Thymus (tissue), 11 donors: ENCODE measurements at regions not wholly inside any gene's neighbourhood (a gene's known extent, or its start where the extent isn't known, plus 50 kb on each side); places are given as distances from the start of the nearest gene placed in this dataset.

ENCODE experiments used
- DNase-seq, 9 donors: peaks; one replicate each; pipeline ENCODE4 v3.0.0-alpha.2; 2013; ENCODE audit warnings: low spot score in 9 of 9, low read depth in 6 of 9, missing footprints in 1 of 9
- H3K27ac ChIP-seq, 2 donors: one replicate each; pipeline ENCODE4 v1.5.1; 2013; ENCODE audit warnings: control low read depth in 1 of 2, low read depth in 1 of 2, low read length in 1 of 2, mild to moderate bottlenecking in 1 of 2, moderate library complexity in 1 of 2
- H3K27me3 ChIP-seq, 2 donors: one replicate each; pipeline ENCODE4 v1.5.1; 2013; ENCODE audit warnings: low read length in 1 of 2; ENCODE audit not compliant: control insufficient read depth in 2 of 2, insufficient read depth in 1 of 2
- H3K36me3 ChIP-seq, 2 donors: one replicate each; pipeline ENCODE4 v1.5.1; 2013; ENCODE audit warnings: low read length in 1 of 2, mild to moderate bottlenecking in 1 of 2, moderate library complexity in 1 of 2; ENCODE audit not compliant: control insufficient read depth in 2 of 2, insufficient read depth in 2 of 2
- H3K4me1 ChIP-seq, 2 donors: one replicate each; pipeline ENCODE4 v1.5.1; 2013; ENCODE audit warnings: low read length in 2 of 2; ENCODE audit not compliant: control insufficient read depth in 2 of 2, insufficient read depth in 2 of 2
- H3K4me3 ChIP-seq, 2 donors: one replicate each; pipeline ENCODE4 v1.5.1; 2013; ENCODE audit warnings: low read length in 2 of 2, control low read depth in 1 of 2, mild to moderate bottlenecking in 1 of 2
- H3K9me3 ChIP-seq, 2 donors: one replicate each; pipeline ENCODE4 v1.5.1; 2013; ENCODE audit warnings: low read length in 1 of 2, mild to moderate bottlenecking in 1 of 2; ENCODE audit not compliant: control insufficient read depth in 2 of 2, insufficient read depth in 1 of 2
- WGBS: extraction: QIAGEN DNeasy Blood & Tissue Kit; methylation state at CpG from one replicate; pipeline ENCODE4 v1.1.7; 2013; 5-methylcytosine and 5-hydroxymethylcytosine counted together
- donor health status: healthy.

DNA sequence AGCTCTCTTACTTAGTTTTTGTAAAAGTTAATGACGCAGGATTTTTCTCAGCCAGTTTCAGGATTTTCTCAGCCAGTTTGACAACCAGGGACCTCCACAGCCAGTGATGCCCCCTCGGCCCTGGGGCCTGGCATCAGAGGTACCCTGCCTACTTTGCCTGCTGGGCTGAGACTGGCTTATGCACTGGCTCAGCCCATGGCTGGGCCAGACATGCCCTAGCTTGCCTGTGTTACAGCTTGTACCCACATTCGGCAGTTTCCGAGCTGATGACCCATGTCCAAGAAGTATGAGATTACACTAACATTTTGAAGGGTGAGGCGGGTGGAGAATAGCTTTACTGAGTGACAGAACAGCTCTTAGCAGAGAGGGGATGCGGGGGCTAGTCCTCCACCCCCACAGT lies 406.1 kb upstream of the HSF2 start:
- no peaks in the 10 kb centered on the region for H3K36me3 ChIP-seq
- no peak overlapping the region for H3K27ac ChIP-seq
- H3K4me3 ChIP-seq, result no peak overlapping the region
- H3K4me1 ChIP-seq, result no peaks in the 10 kb centered on the region
- peaks cover 0 to 6% of the 10 kb centered on the region in 2 donors for H3K9me3 ChIP-seq
- no peaks in the 10 kb centered on the region for H3K27me3 ChIP-seq
- DNase-seq, result no peak
- 86% methylated on average over 6 of the region's 6 CpGs for WGBS

GRCh38 chr6:121994919-121995318 lies 404.5 kb upstream of the HSF2 start:
- no peaks in the 10 kb centered on the region for H3K4me1 ChIP-seq
- H3K36me3 ChIP-seq, result no peaks in the 10 kb centered on the region
- no peak for DNase-seq
- no peak overlapping the region for H3K27ac ChIP-seq
- H3K4me3 ChIP-seq, result no peak overlapping the region
- H3K27me3 ChIP-seq, result no peaks in the 10 kb centered on the region
- 47% methylated on average over 1 of the region's 1 CpG for WGBS
- peaks cover 0 to 6% of the 10 kb centered on the region in 2 donors for H3K9me3 ChIP-seq

DNA sequence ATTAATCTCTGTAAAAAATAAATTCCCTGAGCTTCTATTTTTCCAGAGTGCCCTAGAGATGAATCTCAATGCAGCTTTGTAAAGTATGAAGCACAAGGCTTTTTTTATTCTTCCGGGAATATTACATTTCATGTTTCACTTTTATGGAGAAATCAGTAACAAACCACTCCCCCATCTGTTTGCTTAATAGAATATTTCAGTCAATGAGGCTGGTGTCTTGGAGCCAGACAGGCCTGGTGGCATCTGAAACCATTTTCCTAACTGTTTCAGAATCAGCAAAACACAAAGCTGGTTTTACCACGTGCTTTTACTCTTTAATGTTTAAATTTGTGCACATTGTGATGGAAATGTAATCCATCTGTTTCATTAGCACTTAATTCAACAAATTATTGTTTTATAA lies 400.8 kb upstream of the HSF2 start:
- WGBS, result 88% methylated on average over 2 of the region's 2 CpGs
- Histone ChIP-seq H3K9me3 (peaks cover 0 to under 1% of the 10 kb centered on the region in 2 donors), H3K36me3 (no peaks in the 10 kb centered on the region), H3K4me1 (no peaks in the 10 kb centered on the region), H3K27ac (no peak overlapping the region), H3K27me3 (no peaks in the 10 kb centered on the region), H3K4me3 (no peak overlapping the region)
- no peak for DNase-seq

- DNase-seq, result no peak
- Histone ChIP-seq H3K27me3 (no peaks in the 10 kb centered on the region), H3K9me3 (no peaks in the 10 kb centered on the region), H3K27ac (no peak overlapping the region), H3K4me1 (no peaks in the 10 kb centered on the region), H3K4me3 (no peak overlapping the region), H3K36me3 (no peaks in the 10 kb centered on the region)
- 92% methylated on average over 6 of the region's 6 CpGs for WGBS
Measured at GRCh38 chr6:121999456-122000065, 399.9 kb upstream of the HSF2 start.

GRCh38 chr6:122005661-122006060 lies 393.8 kb upstream of the HSF2 start:
- WGBS, result 77% methylated on average over 3 of the region's 3 CpGs
- H3K36me3 ChIP-seq, result no peaks in the 10 kb centered on the region
- H3K4me3 ChIP-seq, result no peak overlapping the region
- no peaks in the 10 kb centered on the region for H3K27me3 ChIP-seq
- H3K27ac ChIP-seq, result no peak overlapping the region
- DNase-seq, result no peak
- H3K9me3 ChIP-seq, result no peaks in the 10 kb centered on the region
- no peaks in the 10 kb centered on the region for H3K4me1 ChIP-seq

DNA sequence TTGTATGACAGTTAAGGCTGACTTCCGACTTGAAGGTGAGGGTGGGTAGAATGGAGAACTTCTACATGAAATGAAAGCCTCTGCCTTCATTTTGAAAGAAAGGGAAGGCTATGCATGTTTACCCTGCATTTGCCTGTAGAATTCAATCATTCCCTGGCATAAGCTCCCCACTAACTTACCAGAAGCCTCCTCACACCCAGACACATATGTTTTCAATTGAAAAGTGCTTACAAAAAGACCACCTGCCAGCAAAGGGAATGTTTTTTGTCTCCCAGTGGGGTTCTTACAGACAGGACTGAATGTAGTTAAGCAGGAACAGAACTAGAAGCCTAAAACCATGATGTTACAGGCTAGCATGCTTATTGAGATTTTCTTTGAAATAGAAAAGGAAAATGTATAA lies 392.1 kb upstream of the HSF2 start:
- no peak for DNase-seq
- Histone ChIP-seq H3K36me3 (no peaks in the 10 kb centered on the region), H3K9me3 (no peaks in the 10 kb centered on the region), H3K4me3 (no peak overlapping the region), H3K27me3 (no peaks in the 10 kb centered on the region), H3K4me1 (no peaks in the 10 kb centered on the region), H3K27ac (no peak overlapping the region)
- 58% methylated on average over 1 of the region's 1 CpG for WGBS

DNA sequence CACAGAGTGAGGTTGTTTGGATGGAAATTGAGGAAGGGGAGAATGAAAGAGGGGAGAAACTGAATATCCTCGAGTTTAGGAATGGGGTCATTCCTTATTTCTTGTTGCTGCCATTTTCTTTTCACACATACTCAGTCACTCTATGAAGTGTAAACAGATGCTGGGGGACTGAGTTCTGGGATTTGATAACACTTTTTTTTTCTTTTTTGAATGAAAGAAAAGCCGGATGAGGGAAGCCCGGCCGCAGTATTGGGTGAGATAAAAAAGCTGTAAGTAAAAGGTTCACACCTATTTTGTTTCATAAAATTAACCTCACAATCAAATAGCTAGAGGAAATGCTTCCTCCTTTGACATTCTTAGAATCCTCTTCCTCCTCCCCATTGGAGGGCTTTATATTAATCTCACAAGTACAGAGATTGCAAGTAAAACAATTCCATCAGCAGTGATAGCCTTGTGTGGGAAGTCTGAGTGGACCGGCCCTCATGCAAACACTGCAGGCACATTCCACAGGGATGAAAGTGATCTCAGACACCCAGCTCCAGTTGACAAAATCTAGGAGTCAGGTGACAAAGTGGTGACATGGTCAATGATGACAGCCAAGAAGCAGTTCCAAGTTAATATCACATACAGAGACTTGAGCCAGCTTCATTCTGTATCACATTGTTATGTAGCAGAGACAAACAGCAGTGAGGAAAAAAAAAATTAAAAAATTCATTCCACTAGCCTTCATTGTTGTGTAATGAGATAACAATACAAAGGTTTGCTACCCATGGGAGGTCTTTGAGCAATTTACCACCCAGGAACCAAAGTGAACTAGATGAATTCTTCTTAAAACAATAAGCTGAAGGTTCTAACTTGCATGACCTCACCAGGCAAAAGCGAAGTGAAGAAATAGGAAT lies 391.1 kb upstream of the HSF2 start:
- H3K27ac ChIP-seq, result no peak overlapping the region
- H3K4me1 ChIP-seq, result no peaks in the 10 kb centered on the region
- DNase-seq, result no peak
- no peaks in the 10 kb centered on the region for H3K27me3 ChIP-seq
- H3K36me3 ChIP-seq, result no peaks in the 10 kb centered on the region
- 71% methylated on average over 6 of the region's 6 CpGs for WGBS
- H3K9me3 ChIP-seq, result no peaks in the 10 kb centered on the region
- H3K4me3 ChIP-seq, result no peak overlapping the region

DNA sequence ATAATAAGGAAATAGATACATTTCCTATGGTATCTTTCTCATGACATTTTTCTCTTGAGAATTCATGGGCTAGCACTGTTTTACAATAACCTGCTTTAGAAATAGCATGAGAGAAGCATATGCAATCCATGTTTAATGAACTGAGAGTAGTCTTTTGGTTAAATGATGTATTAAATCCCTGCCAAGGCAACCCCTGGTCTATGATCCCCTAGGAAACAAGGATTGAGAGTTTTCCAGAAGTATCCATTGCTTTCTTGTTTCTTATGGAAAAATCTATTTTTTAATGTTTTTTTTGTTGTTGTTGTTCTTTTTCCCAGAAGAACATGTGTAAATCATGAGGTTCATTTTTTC lies 390.5 kb upstream of the HSF2 start:
- no peak for DNase-seq
- H3K4me3 ChIP-seq, result no peak overlapping the region
- H3K27ac ChIP-seq, result no peak overlapping the region
- no peaks in the 10 kb centered on the region for H3K36me3 ChIP-seq
- no peaks in the 10 kb centered on the region for H3K9me3 ChIP-seq
- no peaks in the 10 kb centered on the region for H3K27me3 ChIP-seq
- no peaks in the 10 kb centered on the region for H3K4me1 ChIP-seq

DNA sequence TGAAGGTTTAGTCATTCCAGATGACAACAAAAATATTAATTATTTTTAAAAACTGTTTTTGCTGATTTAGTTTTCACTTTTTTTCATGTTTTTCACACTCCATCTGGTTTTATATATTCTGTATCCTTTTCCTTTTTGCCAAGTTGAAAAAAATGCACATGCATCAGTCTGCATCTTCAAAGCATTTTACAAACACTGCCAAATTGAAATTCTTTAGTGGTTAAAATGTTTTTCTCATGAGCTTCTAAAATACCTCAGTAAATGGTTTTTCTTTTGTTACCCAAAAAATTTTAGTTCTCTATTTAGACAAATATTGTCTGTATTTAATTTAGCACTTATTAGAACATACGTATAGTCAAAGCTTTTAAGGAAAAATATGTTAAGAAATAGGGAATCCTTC lies 386.9 kb upstream of the HSF2 start:
- Histone ChIP-seq H3K36me3 (no peaks in the 10 kb centered on the region), H3K9me3 (no peaks in the 10 kb centered on the region), H3K4me1 (no peaks in the 10 kb centered on the region), H3K27me3 (no peaks in the 10 kb centered on the region), H3K27ac (no peak overlapping the region), H3K4me3 (no peak overlapping the region)
- no peak for DNase-seq
- 97% methylated on average over 1 of the region's 1 CpG for whole genome bisulfite sequencing
